Glutamatergic neuron (in vitro differentiated cells): ENCODE measurements at regions not wholly inside any gene's neighbourhood (a gene's known extent, or its start where the extent isn't known, plus 50 kb on each side); places are given as distances from the start of the nearest gene placed in this dataset.

Source experiments
- DNase-seq: peaks from one replicate; pipeline ENCODE4 v3.0.0; 2022
- H3K27ac Mint-ChIP-seq: one replicate; pipeline ENCODE4 v1.8.0; 2020; ENCODE audit warnings: mild to moderate bottlenecking, mixed read lengths, inconsistent platforms; ENCODE audit not compliant: unreplicated experiment
- H3K27me3 Mint-ChIP-seq: one replicate; pipeline ENCODE4 v1.8.0; 2020; ENCODE audit warnings: mild to moderate bottlenecking, moderate library complexity, mixed read lengths, inconsistent platforms; ENCODE audit not compliant: unreplicated experiment
- H3K36me3 Mint-ChIP-seq: one replicate; pipeline ENCODE4 v1.8.0; 2020; ENCODE audit warnings: mild to moderate bottlenecking, mixed read lengths, inconsistent platforms; ENCODE audit not compliant: unreplicated experiment
- H3K4me1 Mint-ChIP-seq: one replicate; pipeline ENCODE4 v1.8.0; 2020; ENCODE audit warnings: mild to moderate bottlenecking, low read depth, mixed read lengths, inconsistent platforms; ENCODE audit not compliant: unreplicated experiment
- H3K4me3 Mint-ChIP-seq: one replicate; pipeline ENCODE4 v1.8.0; 2020; ENCODE audit warnings: mild to moderate bottlenecking, mixed read lengths, inconsistent platforms; ENCODE audit not compliant: unreplicated experiment
- H3K9me3 Mint-ChIP-seq: one replicate; pipeline ENCODE4 v1.8.0; 2020; ENCODE audit warnings: mild to moderate bottlenecking, moderate library complexity, mixed read lengths, inconsistent platforms; ENCODE audit not compliant: unreplicated experiment
- CTCF ChIP-seq: fragments of 200-600 bp; sonication (generic); IDR thresholded peaks from one replicate; pipeline ENCODE4 v1.5.0; 2021; ENCODE audit not compliant: partially characterized antibody, unreplicated experiment

GRCh38 chr13:53920916-53921315 lies 892.3 kb downstream of the OLFM4 start:
- Mint-ChIP-seq H3K36me3 (no peaks in the 10 kb centered on the region), H3K27ac (no peak overlapping the region), H3K9me3 (no peaks in the 10 kb centered on the region), H3K4me1 (no peaks in the 10 kb centered on the region), H3K4me3 (no peak overlapping the region), H3K27me3 (no peaks in the 10 kb centered on the region)
- no peak for TF ChIP-seq CTCF
- no peak for DNase-seq

- Mint-ChIP-seq H3K9me3 (no peaks in the 10 kb centered on the region), H3K27me3 (no peaks in the 10 kb centered on the region), H3K27ac (no peak overlapping the region), H3K4me1 (no peaks in the 10 kb centered on the region), H3K36me3 (no peaks in the 10 kb centered on the region), H3K4me3 (no peak overlapping the region)
- no peak for TF ChIP-seq CTCF
- DNase-seq, result no peak
Observed at GRCh38 chr13:53921473-53921872, 892.9 kb downstream of the OLFM4 start.

GRCh38 chr13:53941588-53942190 lies 913.1 kb downstream of the OLFM4 start:
- H3K9me3 Mint-ChIP-seq, result no peaks in the 10 kb centered on the region
- TF ChIP-seq CTCF, result no peak
- H3K27ac Mint-ChIP-seq, result no peak overlapping the region
- H3K27me3 Mint-ChIP-seq, result no peaks in the 10 kb centered on the region
- no peaks in the 10 kb centered on the region for H3K36me3 Mint-ChIP-seq
- DNase-seq, result no peak
- H3K4me3 Mint-ChIP-seq, result no peak overlapping the region
- peaks cover 2% of the 10 kb centered on the region for H3K4me1 Mint-ChIP-seq

- no peak for TF ChIP-seq CTCF
- Mint-ChIP-seq H3K27ac (no peak overlapping the region), H3K27me3 (no peaks in the 10 kb centered on the region), H3K4me1 (peaks cover 2% of the 10 kb centered on the region), H3K9me3 (no peaks in the 10 kb centered on the region), H3K4me3 (no peak overlapping the region), H3K36me3 (no peaks in the 10 kb centered on the region)
- no peak for DNase-seq
Observed at GRCh38 chr13:53946500-53946899, 917.9 kb downstream of the OLFM4 start.

GRCh38 chr13:53953183-53953582 lies 924.6 kb downstream of the OLFM4 start:
- Mint-ChIP-seq H3K27me3 (no peaks in the 10 kb centered on the region), H3K4me3 (no peak overlapping the region), H3K27ac (no peak overlapping the region), H3K36me3 (no peaks in the 10 kb centered on the region), H3K9me3 (no peaks in the 10 kb centered on the region), H3K4me1 (no peaks in the 10 kb centered on the region)
- no peak for TF ChIP-seq CTCF
- DNase-seq, result no peak
